Glomerular visceral epithelial cell (primary cell): ENCODE measurements at regions not wholly inside any gene's neighbourhood (a gene's known extent, or its start where the extent isn't known, plus 50 kb on each side); places are given as distances from the start of the nearest gene placed in this dataset.
"Not testable (repeated sequence)": the region's sequence is repeated elsewhere in the genome, so short reads cannot be mapped to it uniquely, and the experiment has no call there.

ENCODE experiments used
- DNase-seq: peaks from one replicate; pipeline ENCODE4 v3.0.0-alpha.2; 2016; ENCODE audit errors: extremely low spot score

GRCh38 chr3:33956776-33957175 lies 158.3 kb downstream of the PDCD6IP start:
- no peak for DNase-seq

- DNase-seq, result no peak
These were observed 158.7 kb downstream of the PDCD6IP start for GRCh38 chr3:33957176-33957575.

DNA sequence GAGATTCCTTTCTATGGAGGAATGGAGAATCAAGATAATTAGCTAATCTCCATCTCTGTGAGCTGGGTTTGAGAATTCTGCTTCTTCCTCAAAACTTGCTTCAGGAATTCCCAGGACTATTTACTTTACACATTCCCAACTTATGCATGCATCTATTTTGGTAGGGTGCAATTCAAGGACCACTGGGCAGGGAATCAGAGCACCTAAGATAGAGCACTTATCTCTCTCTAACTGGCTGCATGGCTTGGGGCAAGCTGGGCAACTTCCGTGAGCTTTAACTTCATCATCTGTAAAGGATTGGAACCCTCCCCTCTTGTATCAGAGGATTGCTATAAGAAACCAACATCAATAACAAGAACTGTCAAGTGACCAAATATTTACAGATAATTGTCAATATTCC lies 160.2 kb downstream of the PDCD6IP start:
- DNase-seq, result no peak

DNA sequence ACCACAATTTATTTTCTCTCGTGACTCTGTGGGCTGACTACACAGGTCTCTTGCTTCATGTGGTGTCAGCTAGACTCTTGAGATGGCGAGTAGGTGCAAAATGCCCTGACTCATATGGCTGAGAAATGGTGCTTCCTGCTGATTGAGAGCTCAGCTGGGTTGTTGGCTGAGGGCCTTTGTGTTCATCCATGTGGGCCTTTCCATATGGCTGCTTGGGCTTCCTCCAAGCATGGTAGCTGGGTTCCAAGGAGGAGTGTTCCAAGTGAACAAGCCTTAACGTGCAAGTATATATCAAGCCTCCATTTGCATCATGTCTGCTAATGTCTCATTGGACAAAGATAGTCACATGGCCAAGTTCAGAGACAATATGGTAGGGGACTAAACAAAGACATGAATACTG lies 164.0 kb downstream of the PDCD6IP start:
- DNase-seq, result no peak

- not testable (repeated sequence) for DNase-seq
These were observed 171.8 kb downstream of the PDCD6IP start for GRCh38 chr3:33970180-33970579.

- no peak for DNase-seq
These were observed 172.6 kb downstream of the PDCD6IP start for GRCh38 chr3:33971055-33971454.

DNA sequence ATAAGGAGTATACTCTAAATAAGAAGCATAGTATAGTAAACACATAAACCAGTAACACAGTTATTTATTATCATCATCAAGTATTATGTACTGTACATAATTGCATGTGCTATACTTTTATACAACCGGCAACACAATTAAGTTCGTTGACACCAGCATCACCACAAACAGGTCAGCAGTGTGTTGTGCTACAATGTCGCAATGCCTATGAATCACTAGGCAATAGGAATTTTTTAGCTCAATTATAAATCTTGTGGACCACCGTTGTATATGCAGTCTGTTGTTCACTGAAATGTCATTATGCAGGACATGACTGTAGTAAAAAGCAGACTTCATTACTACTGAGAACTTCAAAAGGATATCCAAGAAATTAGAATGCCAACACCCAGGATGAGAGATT lies 177.0 kb downstream of the PDCD6IP start:
- no peak for DNase-seq

GRCh38 chr3:33977227-33977626 lies 178.8 kb downstream of the PDCD6IP start:
- no peak for DNase-seq

GRCh38 chr3:33980252-33980651 lies 181.8 kb downstream of the PDCD6IP start:
- peak; percentile 96 for DNase-seq

GRCh38 chr3:33982269-33982798 lies 183.9 kb downstream of the PDCD6IP start:
- no peak for DNase-seq

DNA sequence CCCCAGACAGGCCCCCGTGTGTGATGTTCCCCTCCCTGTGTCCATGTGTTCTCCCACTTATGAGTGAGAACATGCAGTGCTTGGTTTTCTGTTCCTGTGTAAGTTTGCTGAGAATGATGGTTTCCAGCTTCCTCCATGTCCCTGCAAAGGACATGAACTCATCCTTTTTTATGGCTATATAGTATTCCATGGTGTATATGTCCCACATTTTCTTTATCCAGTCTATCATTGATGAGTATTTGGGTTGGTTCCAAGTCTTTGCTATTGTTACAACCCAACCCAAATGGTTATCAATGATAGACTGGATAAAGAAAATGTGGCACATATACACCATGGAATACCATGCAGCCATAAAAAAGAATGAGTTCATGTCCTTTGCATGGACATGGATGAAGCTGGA lies 184.5 kb downstream of the PDCD6IP start:
- DNase-seq, result not testable (repeated sequence)

DNA sequence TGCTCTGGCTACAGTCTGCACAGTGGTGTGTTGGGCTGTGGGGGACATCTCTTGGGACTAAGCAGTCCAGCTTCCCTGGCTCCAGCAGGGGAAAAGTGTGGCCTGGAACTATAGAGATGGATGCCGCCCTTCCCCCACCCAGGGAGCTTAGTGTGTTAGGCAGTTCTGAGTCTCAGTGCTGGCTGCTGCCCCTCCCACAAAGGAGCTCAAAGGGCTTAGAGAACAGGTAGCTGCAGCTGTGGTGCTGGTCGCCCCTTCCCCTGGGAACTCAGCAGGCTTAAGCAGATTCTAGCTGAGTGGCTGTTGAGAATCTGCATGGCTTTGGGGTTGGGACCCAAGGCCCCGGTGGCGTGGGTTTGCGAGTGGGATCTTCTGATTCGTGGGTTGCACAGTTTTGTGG lies 190.8 kb downstream of the PDCD6IP start:
- DNase-seq, result no peak

DNA sequence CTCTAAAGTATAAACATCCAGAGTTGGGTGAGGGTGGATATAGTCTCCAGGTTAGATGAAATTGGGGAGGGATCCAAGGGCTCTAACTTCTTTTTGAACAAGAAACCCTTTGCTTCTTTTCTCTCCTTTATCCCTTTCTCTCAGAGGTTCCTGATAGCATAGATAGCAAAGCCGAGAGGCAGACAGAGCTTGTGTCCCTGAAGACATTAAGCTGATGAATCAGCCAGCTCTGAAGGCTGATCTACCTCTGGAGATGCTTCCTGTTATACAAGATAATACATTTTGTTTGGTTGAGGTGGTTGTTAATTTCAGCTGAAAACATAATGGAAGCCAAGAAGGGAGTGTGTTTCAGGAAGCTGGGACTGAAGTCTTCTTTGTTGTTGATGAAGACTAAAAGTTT lies 193.2 kb downstream of the PDCD6IP start:
- no peak for DNase-seq

- no peak for DNase-seq
These were observed 195.2 kb downstream of the PDCD6IP start for GRCh38 chr3:33993631-33994030.

DNA sequence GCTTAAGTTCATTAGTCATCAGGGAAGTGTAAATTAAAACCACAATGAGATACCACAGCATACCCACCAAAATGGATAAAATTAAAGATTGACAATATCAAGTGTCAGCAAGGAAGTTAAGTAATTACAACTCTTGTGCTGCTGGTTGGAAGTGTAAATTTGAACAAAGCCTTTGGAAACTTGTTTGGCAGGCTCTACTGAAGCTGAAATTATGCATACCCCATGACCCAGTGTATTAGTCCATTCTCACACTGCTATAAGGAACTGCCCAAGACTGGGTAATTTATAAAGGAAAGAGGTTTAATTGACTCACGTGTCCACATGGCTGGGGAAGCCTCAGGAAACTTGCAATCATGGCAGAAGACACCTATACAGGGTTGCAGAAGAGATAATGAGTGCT lies 196.1 kb downstream of the PDCD6IP start:
- DNase-seq, result no peak

DNA sequence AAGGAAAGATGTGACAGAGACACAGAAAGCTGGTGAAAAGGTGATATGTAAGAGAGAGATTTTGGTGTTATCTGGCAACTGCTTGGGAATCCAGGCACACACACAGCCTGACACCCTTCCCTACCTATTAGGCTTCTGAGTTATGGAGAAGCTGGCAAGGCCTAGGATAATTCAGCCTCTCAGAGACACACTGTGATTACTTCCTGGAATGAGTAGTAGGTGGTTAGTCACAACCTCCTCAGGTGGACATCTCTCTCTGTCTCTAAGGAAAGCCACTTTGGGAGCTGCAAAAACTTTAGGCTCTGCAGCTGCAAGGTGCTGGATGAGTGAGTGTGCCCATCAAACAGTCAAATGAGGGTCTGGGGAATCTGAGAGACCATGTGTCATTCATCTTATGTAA lies 201.9 kb downstream of the PDCD6IP start:
- no peak for DNase-seq

- DNase-seq, result no peak
These were observed 202.6 kb downstream of the PDCD6IP start for GRCh38 chr3:34001022-34001421.

- no peak for DNase-seq
These were observed 203.6 kb downstream of the PDCD6IP start for GRCh38 chr3:34001990-34002389.

DNA sequence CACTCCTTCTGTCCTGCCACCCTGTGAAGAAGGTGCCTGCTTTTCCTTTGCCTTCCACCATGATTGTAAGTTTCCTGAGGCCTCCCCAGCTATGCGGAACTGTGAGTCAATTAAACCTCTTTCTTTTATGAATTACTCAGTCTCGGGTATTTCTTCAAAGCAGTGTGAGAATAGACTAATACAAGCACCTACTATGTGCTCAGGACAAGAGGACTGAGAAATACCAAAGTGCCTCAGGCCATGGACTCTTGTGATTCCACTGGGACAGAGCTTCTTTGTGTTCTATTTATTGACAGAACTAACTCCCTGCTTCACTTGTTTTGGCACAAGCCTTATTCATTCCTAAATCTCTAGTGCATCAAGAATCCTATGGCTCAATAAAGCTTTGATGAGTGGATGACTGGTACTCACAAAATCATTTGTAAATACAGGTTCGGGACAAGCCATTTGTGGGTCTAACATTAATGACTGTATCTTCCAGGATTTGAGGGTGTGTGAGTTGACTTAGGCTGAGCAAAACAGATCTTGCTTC lies 204.2 kb downstream of the PDCD6IP start:
- DNase-seq, result no peak

DNA sequence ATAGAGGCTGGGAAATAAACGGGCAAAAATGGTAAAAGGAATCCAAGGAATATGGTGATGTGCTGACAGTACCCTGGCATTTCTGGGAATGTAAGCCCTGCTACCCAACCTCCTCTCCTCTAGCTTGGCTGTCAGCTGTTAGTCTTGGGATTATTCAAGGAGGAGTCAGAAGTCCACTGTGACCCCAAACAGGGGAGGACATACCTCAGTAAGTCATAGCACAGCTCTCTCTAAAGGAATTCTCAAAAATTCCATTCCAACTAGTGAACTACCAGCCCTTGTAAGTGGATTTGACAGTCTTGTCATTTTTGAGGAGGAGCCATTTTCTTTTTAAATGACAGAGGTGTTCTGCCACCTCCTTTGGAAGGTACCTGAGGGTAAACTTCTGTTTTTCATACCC lies 207.5 kb downstream of the PDCD6IP start:
- no peak for DNase-seq

DNA sequence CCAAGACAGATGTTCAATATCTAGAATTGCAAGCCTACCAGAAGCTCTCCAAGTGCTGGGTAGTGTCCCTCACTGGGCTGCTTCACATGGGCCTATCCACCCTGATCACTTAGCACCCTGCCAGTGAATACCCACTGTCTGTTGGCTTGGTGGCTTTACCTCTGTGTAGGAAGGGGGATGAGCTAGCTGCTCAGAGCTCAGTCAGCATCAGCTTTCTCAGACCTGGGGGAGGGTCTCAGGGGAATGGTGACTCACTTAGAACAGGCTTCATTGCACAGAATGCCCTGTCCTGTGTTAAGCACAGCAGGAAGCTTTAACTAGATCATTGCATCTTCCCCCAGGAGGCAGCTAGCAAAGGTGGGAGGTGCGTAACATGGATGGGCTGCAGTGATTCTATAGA lies 209.8 kb downstream of the PDCD6IP start:
- DNase-seq, result peak; percentile 14

DNA sequence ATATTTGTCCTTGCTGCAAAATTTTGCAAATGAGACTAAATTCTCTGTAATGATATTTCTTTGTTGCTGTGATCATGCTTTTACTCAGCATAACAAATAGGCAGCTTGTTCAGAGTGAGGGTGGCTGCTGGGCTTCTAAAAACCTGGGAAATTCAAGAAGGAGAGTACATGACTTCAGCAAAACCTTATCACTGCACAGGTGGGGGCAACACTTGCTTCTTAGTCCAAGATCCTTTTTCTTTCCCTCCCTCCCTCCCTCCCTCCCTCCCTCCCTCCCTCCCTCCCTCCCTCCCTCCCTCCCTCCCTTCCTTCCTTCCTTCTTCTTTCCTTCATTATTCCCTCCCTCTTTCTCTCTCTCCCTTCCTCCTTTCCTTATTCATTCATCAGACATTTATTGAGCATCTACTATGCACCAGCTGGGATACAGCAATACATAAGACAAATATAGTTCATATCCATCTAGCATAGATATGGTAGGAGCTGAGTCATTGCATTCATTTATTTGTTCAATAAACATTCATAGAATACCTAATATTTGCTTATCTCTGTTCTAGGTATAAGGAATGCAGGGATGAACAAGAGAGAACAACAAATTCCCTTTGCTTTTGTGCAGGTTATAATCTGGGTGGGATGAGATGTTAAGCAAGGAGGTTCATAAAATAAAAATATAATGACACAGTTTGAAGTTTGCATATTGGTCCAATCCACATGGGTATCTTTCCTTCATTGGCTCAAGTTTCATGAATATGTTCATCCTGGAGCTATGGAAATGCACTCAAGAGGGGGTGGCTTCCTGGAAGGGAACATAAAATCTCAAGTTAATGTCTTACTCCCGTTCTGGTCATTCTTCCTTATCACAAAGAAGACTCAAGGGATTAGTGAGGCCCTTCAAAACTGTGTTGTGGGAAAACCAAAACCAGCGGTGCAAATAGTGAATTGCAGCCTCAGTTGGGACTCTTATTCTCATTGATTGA lies 210.7 kb downstream of the PDCD6IP start:
- DNase-seq, result no peak
